CD4-positive, alpha-beta T cell (primary cell): ENCODE measurements at regions not wholly inside any gene's neighbourhood (a gene's known extent, or its start where the extent isn't known, plus 50 kb on each side); places are given as distances from the start of the nearest gene placed in this dataset.

Source experiments
- ATAC-seq: fragments of 200-7000 bp; cut with Tn5 transposase; one replicate; pipeline ENCODE4 v1.10.0; 2022; ENCODE audit warnings: mild to moderate bottlenecking; ENCODE audit not compliant: poor library complexity
- CTCF ChIA-PET: fragments of 350-600 bp; sonication (Branson Sonifier 250); formaldehyde crosslinking; loops from one replicate; lab custom pipeline; 2021; ENCODE audit warnings: antibody characterized with exemption, inconsistent platforms; lab: Charles Lee
- POLR2A ChIA-PET: fragments of 350-600 bp; sonication (Branson Sonifier 250); formaldehyde crosslinking; loops from one replicate; lab custom pipeline; 2021; ENCODE audit warnings: antibody characterized with exemption, inconsistent platforms; lab: Charles Lee
- DNase-seq, 14 experiments: peaks; one replicate each; pipeline ENCODE4 v3.0.0-alpha.2; 2013 to 2020; ENCODE audit warnings: mixed read lengths in 2 of 14
- H3K27ac ChIP-seq, 2 donors: one replicate each; pipeline versions ENCODE4 v1.5.1 to v1.7.0; 2013; ENCODE audit warnings: low read length in 2 of 2, low read depth in 1 of 2, mild to moderate bottlenecking in 1 of 2
- H3K27me3 ChIP-seq, 2 experiments: 1 replicate in 1 of 2; 2 replicates in 1 of 2; pipeline versions ENCODE4 v1.6.1 to v1.7.0; 2013; ENCODE audit warnings: low read length in 2 of 2, control low read depth in 1 of 2, mild to moderate bottlenecking in 1 of 2, moderate library complexity in 1 of 2; ENCODE audit not compliant: insufficient read depth in 2 of 2, control insufficient read depth in 1 of 2
- H3K36me3 ChIP-seq: one replicate; pipeline ENCODE4 v1.6.1; 2013; ENCODE audit warnings: low read length, control low read depth; ENCODE audit not compliant: insufficient read depth
- H3K4me1 ChIP-seq: one replicate; pipeline ENCODE4 v1.6.1; 2013; ENCODE audit warnings: low read length, control low read depth; ENCODE audit not compliant: insufficient read depth
- H3K4me3 ChIP-seq: one replicate; pipeline ENCODE4 v1.5.1; 2013; ENCODE audit warnings: mild to moderate bottlenecking, low read length, moderate library complexity
- H3K9me3 ChIP-seq, 2 experiments: 1 replicate in 1 of 2; 2 replicates in 1 of 2; pipeline versions ENCODE4 v1.6.1 to v1.7.0; 2013; ENCODE audit warnings: low read length in 2 of 2, mild to moderate bottlenecking in 2 of 2, control low read depth in 1 of 2, moderate library complexity in 1 of 2; ENCODE audit not compliant: control insufficient read depth in 1 of 2, insufficient read depth in 1 of 2
- H3K27ac Mint-ChIP-seq: one replicate; pipeline ENCODE4 v1.8.0; 2020; ENCODE audit warnings: mixed read lengths
- H3K27me3 Mint-ChIP-seq: one replicate; pipeline ENCODE4 v1.8.0; 2021; ENCODE audit warnings: mixed read lengths
- H3K36me3 Mint-ChIP-seq: one replicate; pipeline ENCODE4 v1.8.0; 2021; ENCODE audit warnings: low read depth, mixed read lengths
- H3K4me1 Mint-ChIP-seq: one replicate; pipeline ENCODE4 v1.8.0; 2021; ENCODE audit warnings: low read depth, mixed read lengths
- H3K4me3 Mint-ChIP-seq: one replicate; pipeline ENCODE4 v1.8.0; 2020; ENCODE audit warnings: mild to moderate bottlenecking, mixed read lengths
- H3K9me3 Mint-ChIP-seq: one replicate; pipeline ENCODE4 v1.8.0; 2020; ENCODE audit warnings: mixed read lengths
- CTCF ChIP-seq: fragments of 200-600 bp; IDR thresholded peaks from one replicate; pipeline ENCODE4 v1.8.0; 2022; ENCODE audit warnings: antibody characterized with exemption, mild to moderate bottlenecking
- intact Hi-C, 2 experiments: fragments of 100-400 bp; cut with DNase I in 1 of 2; cut with micrococcal nuclease in 1 of 2; formaldehyde crosslinking; loops; one replicate each; pipeline versions ENCODE4 v1.15.1 to v1.9.0; 2023 to 2025; cut with DNase I, micrococcal nuclease

- Histone ChIP-seq H3K27me3 (no peaks in the 10 kb centered on the region), H3K9me3 (no peaks in the 10 kb centered on the region), H3K4me3 (no peak overlapping the region), H3K4me1 (no peaks in the 10 kb centered on the region), H3K36me3 (no peaks in the 10 kb centered on the region), H3K27ac (no peak overlapping the region)
- no peak overlapping the region for H3K4me3 Mint-ChIP-seq
- DNase-seq (no peak), ATAC-seq (no peak)
- H3K9me3 Mint-ChIP-seq = peaks cover 4% of the 10 kb centered on the region
- no peak for TF ChIP-seq CTCF
- H3K27me3 Mint-ChIP-seq = no peaks in the 10 kb centered on the region
- ChIA-PET CTCF (no interaction called here), POLR2A (no interaction called here)
- no peaks in the 10 kb centered on the region for H3K36me3 Mint-ChIP-seq
- intact Hi-C loops = no loop called here
- no peak overlapping the region for H3K27ac Mint-ChIP-seq
- H3K4me1 Mint-ChIP-seq = no peaks in the 10 kb centered on the region
These were observed 85.3 kb downstream of the CNTN3 start for GRCh38 chr3:74529145-74529544.

- H3K4me1 ChIP-seq = no peaks in the 10 kb centered on the region
- CTCF ChIA-PET = no interaction called here
- no peak overlapping the region for H3K4me3 Mint-ChIP-seq
- H3K4me3 ChIP-seq = no peak overlapping the region
- POLR2A ChIA-PET = no interaction called here
- H3K9me3 Mint-ChIP-seq = peaks cover 4% of the 10 kb centered on the region
- no peaks in the 10 kb centered on the region for H3K27me3 Mint-ChIP-seq
- H3K27ac Mint-ChIP-seq = no peak overlapping the region
- no peaks in the 10 kb centered on the region for H3K27me3 ChIP-seq
- H3K36me3 ChIP-seq = no peaks in the 10 kb centered on the region
- H3K27ac ChIP-seq = no peak overlapping the region
- intact Hi-C loops = no loop called here
- no peak for ATAC-seq
- TF ChIP-seq CTCF = no peak
- no peak for DNase-seq
- H3K36me3 Mint-ChIP-seq = no peaks in the 10 kb centered on the region
- no peaks in the 10 kb centered on the region for H3K9me3 ChIP-seq
- H3K4me1 Mint-ChIP-seq = no peaks in the 10 kb centered on the region
These were observed 86.9 kb downstream of the CNTN3 start for GRCh38 chr3:74527566-74527965.

GRCh38 chr3:74523811-74524210, 90.6 kb downstream of the CNTN3 start:
- CTCF ChIA-PET = no interaction called here
- intact Hi-C loops = no loop called here

More at GRCh38 chr3:74523811-74524210, 90.6 kb downstream of the CNTN3 start:
- POLR2A ChIA-PET = no interaction called here
- H3K27me3 ChIP-seq = no peaks in the 10 kb centered on the region
- TF ChIP-seq CTCF = no peak
- Mint-ChIP-seq H3K36me3 (no peaks in the 10 kb centered on the region), H3K4me3 (no peak overlapping the region), H3K9me3 (peaks cover 4% of the 10 kb centered on the region), H3K27me3 (no peaks in the 10 kb centered on the region), H3K27ac (no peak overlapping the region), H3K4me1 (no peaks in the 10 kb centered on the region)
- no peak overlapping the region for H3K4me3 ChIP-seq
- no peak for DNase-seq
- no peak for ATAC-seq
- H3K9me3 ChIP-seq = no peaks in the 10 kb centered on the region
- no peak overlapping the region for H3K27ac ChIP-seq
- H3K4me1 ChIP-seq = no peaks in the 10 kb centered on the region
- H3K36me3 ChIP-seq = no peaks in the 10 kb centered on the region
